Lung (tissue), 11 donors: ENCODE measurements at regions not wholly inside any gene's neighbourhood (a gene's known extent, or its start where the extent isn't known, plus 50 kb on each side); places are given as distances from the start of the nearest gene placed in this dataset.

Source experiments
- ATAC-seq: fragments of 200-7000 bp; cut with Tn5 transposase; one replicate; pipeline ENCODE4 v1.9.1; 2020; ENCODE audit warnings: moderate number of reproducible peaks; ENCODE audit not compliant: insufficient read depth, low FRiP score
- DNase-seq, 3 donors: peaks; one replicate each; pipeline ENCODE4 v3.0.0-alpha.2; 2013 to 2017
- H3K27ac ChIP-seq, 2 donors: one replicate each; pipeline ENCODE4 v1.5.1; 2013; ENCODE audit warnings: mild to moderate bottlenecking in 2 of 2, moderate library complexity in 2 of 2, control low read depth in 1 of 2, inconsistent platforms in 1 of 2, low read depth in 1 of 2, low read length in 1 of 2
- H3K27me3 ChIP-seq, 3 donors: one replicate each; pipeline ENCODE4 v1.5.1; 2013; ENCODE audit warnings: low read length in 2 of 3; ENCODE audit not compliant: control insufficient read depth in 3 of 3, insufficient read depth in 3 of 3
- H3K36me3 ChIP-seq, 4 donors: one replicate each; pipeline ENCODE4 v1.5.1; 2013; ENCODE audit warnings: low read length in 4 of 4, mild to moderate bottlenecking in 1 of 4, moderate library complexity in 1 of 4; ENCODE audit not compliant: control insufficient read depth in 4 of 4, insufficient read depth in 4 of 4
- H3K4me1 ChIP-seq, 5 donors: one replicate each; pipeline ENCODE4 v1.5.1; 2013; ENCODE audit warnings: low read length in 5 of 5, mild to moderate bottlenecking in 2 of 5, moderate library complexity in 1 of 5; ENCODE audit not compliant: control insufficient read depth in 5 of 5, insufficient read depth in 5 of 5
- H3K4me3 ChIP-seq: one replicate; pipeline ENCODE4 v1.5.1; 2013; ENCODE audit warnings: mild to moderate bottlenecking, control low read depth, moderate library complexity
- H3K9ac ChIP-seq, 2 donors: one replicate each; pipeline ENCODE4 v1.5.1; 2013; ENCODE audit warnings: low read length in 2 of 2, control low read depth in 1 of 2; ENCODE audit not compliant: insufficient read depth in 1 of 2
- H3K9me3 ChIP-seq, 4 donors: one replicate each; pipeline ENCODE4 v1.5.1; 2013; ENCODE audit warnings: low read length in 3 of 4, mild to moderate bottlenecking in 1 of 4, moderate library complexity in 1 of 4; ENCODE audit not compliant: control insufficient read depth in 4 of 4, insufficient read depth in 3 of 4
- WGBS, 2 donors: extraction: QIAGEN DNeasy Blood & Tissue Kit; methylation state at CpG; one replicate each; pipeline ENCODE4 v1.1.7; 2013; 5-methylcytosine and 5-hydroxymethylcytosine counted together
- TF ChIP-seq, protein P1 (sequence below): IDR thresholded peaks from 2 replicates; pipeline ENCODE4 v1.5.1; 2012; ENCODE audit warnings: mild to moderate bottlenecking; ENCODE audit errors: control extremely low read depth, extremely low read depth
- donor health status: control.
- donor health status: control.
- donor health status: Bipolar disorder and iron deficiency.
- donor health status: healthy.
- donor health status: DM: yes; HTN: yes; CAD: no.

DNA sequence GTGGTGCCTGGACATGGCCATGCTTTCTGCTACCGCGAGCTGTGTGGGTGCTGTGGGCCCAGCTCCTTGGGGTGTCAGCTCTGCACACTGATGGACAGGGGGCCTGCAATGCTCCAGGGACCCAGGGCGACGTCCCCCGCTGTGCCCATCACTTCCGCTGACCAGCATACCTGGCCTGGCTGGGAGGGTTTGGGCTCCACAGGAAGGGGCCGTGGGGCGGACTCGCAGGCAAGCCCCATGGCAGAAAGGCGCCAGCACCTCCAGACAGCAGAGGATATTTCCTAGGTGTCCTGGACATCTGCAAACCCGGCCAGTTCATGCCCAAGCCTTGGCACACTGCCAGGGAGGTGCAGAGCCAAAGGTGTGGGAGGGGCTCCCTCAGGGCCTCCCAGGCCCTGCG lies 295.8 kb upstream of the IRX4 start:
- Histone ChIP-seq H3K27ac (no peak overlapping the region), H3K9me3 (no peaks in the 10 kb centered on the region), H3K36me3 (no peaks in the 10 kb centered on the region), H3K27me3 (peaks cover 0 to 3% (median 0%) of the 10 kb centered on the region in 3 donors), H3K9ac (no peak overlapping the region), H3K4me3 (no peak overlapping the region), H3K4me1 (peaks cover 0 to 16% (median 2%) of the 10 kb centered on the region in 5 donors)
- WGBS, 2 donors, result 90% methylated on average over 11 to 12 of the region's 12 CpGs
- DNase-seq (no peak), ATAC-seq (no peak)
- TF ChIP-seq, protein P1, sequence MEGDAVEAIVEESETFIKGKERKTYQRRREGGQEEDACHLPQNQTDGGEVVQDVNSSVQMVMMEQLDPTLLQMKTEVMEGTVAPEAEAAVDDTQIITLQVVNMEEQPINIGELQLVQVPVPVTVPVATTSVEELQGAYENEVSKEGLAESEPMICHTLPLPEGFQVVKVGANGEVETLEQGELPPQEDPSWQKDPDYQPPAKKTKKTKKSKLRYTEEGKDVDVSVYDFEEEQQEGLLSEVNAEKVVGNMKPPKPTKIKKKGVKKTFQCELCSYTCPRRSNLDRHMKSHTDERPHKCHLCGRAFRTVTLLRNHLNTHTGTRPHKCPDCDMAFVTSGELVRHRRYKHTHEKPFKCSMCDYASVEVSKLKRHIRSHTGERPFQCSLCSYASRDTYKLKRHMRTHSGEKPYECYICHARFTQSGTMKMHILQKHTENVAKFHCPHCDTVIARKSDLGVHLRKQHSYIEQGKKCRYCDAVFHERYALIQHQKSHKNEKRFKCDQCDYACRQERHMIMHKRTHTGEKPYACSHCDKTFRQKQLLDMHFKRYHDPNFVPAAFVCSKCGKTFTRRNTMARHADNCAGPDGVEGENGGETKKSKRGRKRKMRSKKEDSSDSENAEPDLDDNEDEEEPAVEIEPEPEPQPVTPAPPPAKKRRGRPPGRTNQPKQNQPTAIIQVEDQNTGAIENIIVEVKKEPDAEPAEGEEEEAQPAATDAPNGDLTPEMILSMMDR, result no peak

DNA sequence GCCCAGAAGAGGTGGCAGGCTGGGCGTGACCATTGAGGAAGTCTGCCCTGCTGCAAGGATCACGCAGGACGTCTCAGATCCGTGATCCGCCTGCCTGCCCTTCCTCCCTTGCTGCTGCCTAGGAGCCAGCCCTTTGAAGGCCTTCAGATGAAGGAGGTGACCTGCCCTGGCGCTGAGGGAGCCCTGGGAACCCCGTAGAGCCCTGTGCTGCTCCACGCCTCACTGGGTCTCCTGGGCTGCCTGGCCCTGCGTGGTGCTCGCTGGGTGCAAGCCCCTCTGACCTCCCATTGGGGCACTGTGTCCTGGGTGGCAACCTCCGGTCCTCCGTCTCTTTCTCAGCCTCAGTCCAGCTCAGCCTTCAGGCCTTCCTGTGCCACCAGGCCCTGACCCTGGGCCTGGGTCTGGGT lies 295.3 kb upstream of the IRX4 start:
- no peak overlapping the region for H3K4me3 ChIP-seq
- peaks cover 0 to 3% (median 0%) of the 10 kb centered on the region in 3 donors for H3K27me3 ChIP-seq
- H3K36me3 ChIP-seq, result no peaks in the 10 kb centered on the region
- no peak for DNase-seq
- no peak overlapping the region for H3K9ac ChIP-seq
- H3K27ac ChIP-seq, result no peak overlapping the region
- TF ChIP-seq, protein P1, result no peak
- WGBS, 2 donors, result 79 to 86% methylated on average over 12 of the region's 12 CpGs
- ATAC-seq, result no peak
- H3K9me3 ChIP-seq, result no peaks in the 10 kb centered on the region
- H3K4me1 ChIP-seq, result peaks cover 0 to 16% (median 2%) of the 10 kb centered on the region in 5 donors

DNA sequence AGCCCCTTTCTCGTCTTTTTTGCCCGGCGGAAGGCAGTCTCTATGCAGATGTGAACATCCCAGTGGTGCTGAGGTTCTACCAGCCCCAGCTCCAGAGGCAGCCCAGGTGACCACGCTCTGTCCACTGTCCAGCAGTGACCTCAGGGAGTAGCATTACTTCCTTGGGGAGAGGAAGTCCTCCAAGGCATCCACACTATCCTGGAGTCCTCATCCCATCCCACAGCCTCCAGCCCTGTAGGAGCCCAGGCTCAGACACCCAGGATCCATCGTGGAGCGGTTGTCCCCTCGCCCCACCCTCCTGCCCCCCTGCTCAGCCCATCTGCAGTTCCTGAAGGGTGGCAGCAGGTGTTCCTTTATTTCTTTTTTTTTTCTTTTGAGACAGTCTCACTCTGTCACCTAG lies 294.5 kb upstream of the IRX4 start:
- H3K9me3 ChIP-seq, result no peaks in the 10 kb centered on the region
- peak in 1 of 3 donors; percentile 3 for DNase-seq
- TF ChIP-seq, protein P1, result no peak
- WGBS, 2 donors, result 87 to 91% methylated on average over 7 of the region's 7 CpGs
- H3K36me3 ChIP-seq, result no peaks in the 10 kb centered on the region
- no peak for ATAC-seq
- H3K27me3 ChIP-seq, result peaks cover 0 to 3% (median 0%) of the 10 kb centered on the region in 3 donors
- no peak overlapping the region for H3K4me3 ChIP-seq
- H3K9ac ChIP-seq, result no peak overlapping the region
- H3K4me1 ChIP-seq, result peaks cover 0 to 20% (median 2%) of the 10 kb centered on the region in 5 donors
- H3K27ac ChIP-seq, result no peak overlapping the region

DNA sequence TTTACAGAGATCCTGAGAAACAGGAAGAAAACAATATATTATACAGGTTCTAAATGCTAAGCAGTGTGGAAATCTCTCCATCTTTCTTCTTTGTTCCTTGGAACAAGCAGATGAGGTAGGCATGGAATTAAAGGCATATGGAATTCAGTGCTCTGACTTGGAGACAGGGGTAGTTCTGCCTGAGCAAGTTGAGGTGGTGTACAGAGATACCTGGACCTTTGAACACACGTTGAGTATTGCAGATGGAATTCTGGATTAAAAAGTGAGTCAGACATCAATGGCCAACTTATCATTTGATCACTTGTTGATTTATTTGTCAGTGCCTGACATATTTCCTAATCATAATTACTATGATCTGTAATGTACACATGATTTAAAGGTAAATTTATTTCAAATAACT lies 293.9 kb upstream of the IRX4 start:
- no peaks in the 10 kb centered on the region for H3K36me3 ChIP-seq
- TF ChIP-seq, protein P1, result no peak
- no peak overlapping the region for H3K9ac ChIP-seq
- H3K9me3 ChIP-seq, result no peaks in the 10 kb centered on the region
- no peak for ATAC-seq
- DNase-seq, result no peak
- no peak overlapping the region for H3K4me3 ChIP-seq
- no peak overlapping the region for H3K27ac ChIP-seq
- peaks cover 0 to 3% (median 1%) of the 10 kb centered on the region in 3 donors for H3K27me3 ChIP-seq
- 38 to 61% methylated on average over 1 of the region's 1 CpG for WGBS, 2 donors
- peaks cover 0 to 20% (median 2%) of the 10 kb centered on the region in 5 donors for H3K4me1 ChIP-seq
